Vagina (tissue), 2 donors: ENCODE measurements at regions not wholly inside any gene's neighbourhood (a gene's known extent, or its start where the extent isn't known, plus 50 kb on each side); places are given as distances from the start of the nearest gene placed in this dataset.

ENCODE experiments used
- CTCF ChIP-seq, 3 experiments: fragments of 450-650 bp in 2 of 3; fragments of 200-600 bp in 1 of 3; sonication (generic) in 1 of 3; IDR thresholded peaks; one replicate each; pipeline ENCODE4 v1.5.1; 2017 to 2019; ENCODE audit warnings: antibody characterized with exemption in 3 of 3, mild to moderate bottlenecking in 2 of 3, moderate library complexity in 2 of 3
- POLR2A ChIP-seq, 2 donors: fragments of 450-650 bp; IDR thresholded peaks; one replicate each; pipeline ENCODE4 v1.6.1; 2017; ENCODE audit warnings: antibody characterized with exemption in 2 of 2, mild to moderate bottlenecking in 2 of 2, moderate library complexity in 2 of 2

GRCh38 chr7:13724191-13724976, 265.1 kb downstream of the ETV1 start:
- TF ChIP-seq POLR2A (IDR thresholded peaks at IDR 0.05): no peak
- no peak for TF ChIP-seq CTCF (IDR thresholded peaks at IDR 0.05)
